ENCODE measurements at regions not wholly inside any gene's neighbourhood (a gene's known extent, or its start where the extent isn't known, plus 50 kb on each side); places are given as distances from the start of the nearest gene placed in this dataset.

GRCh38 chr12:84058136-84058535 is 854.5 kb downstream of the SLC6A15 start:
- H3K27me3 Mint-ChIP-seq (ENCODE audit: unreplicated experiment): no peaks in the 10 kb centered on the region
- no peak overlapping the region for H3K4me3 Mint-ChIP-seq (ENCODE audit: low read depth, unreplicated experiment)
- no peaks in the 10 kb centered on the region for H3K36me3 Mint-ChIP-seq (ENCODE audit: insufficient read depth, unreplicated experiment)
- DNase-seq: no peak
- no TSS peak for BruUV-seq (replicated peaks)
- no peak for TF ChIP-seq CTCF (IDR thresholded peaks at IDR 0.05; ENCODE audit: unreplicated experiment)
- H3K4me1 Mint-ChIP-seq (ENCODE audit: low read depth, unreplicated experiment): no peaks in the 10 kb centered on the region
- intact Hi-C loops (cut with micrococcal nuclease; ENCODE audit: unreplicated experiment): no loop called here
- no peak overlapping the region for H3K27ac Mint-ChIP-seq (ENCODE audit: unreplicated experiment)
- peaks cover 8% of the 10 kb centered on the region for H3K9me3 Mint-ChIP-seq (ENCODE audit: low read depth, unreplicated experiment)
- CTCF ChIA-PET: no interaction called here

GRCh38 chr12:84054811-84055210 is 857.8 kb downstream of the SLC6A15 start:
- H3K9me3 Mint-ChIP-seq (ENCODE audit: low read depth, unreplicated experiment): peaks cover 10% of the 10 kb centered on the region
- BruUV-seq (replicated peaks): no TSS peak
- intact Hi-C loops (cut with micrococcal nuclease; ENCODE audit: unreplicated experiment): no loop called here
- no peak overlapping the region for H3K4me3 Mint-ChIP-seq (ENCODE audit: low read depth, unreplicated experiment)
- DNase-seq: no peak
- CTCF ChIA-PET: no interaction called here
- H3K27me3 Mint-ChIP-seq (ENCODE audit: unreplicated experiment): no peaks in the 10 kb centered on the region
- H3K36me3 Mint-ChIP-seq (ENCODE audit: insufficient read depth, unreplicated experiment): no peaks in the 10 kb centered on the region
- no peak overlapping the region for H3K27ac Mint-ChIP-seq (ENCODE audit: unreplicated experiment)
- no peaks in the 10 kb centered on the region for H3K4me1 Mint-ChIP-seq (ENCODE audit: low read depth, unreplicated experiment)
- no peak for TF ChIP-seq CTCF (IDR thresholded peaks at IDR 0.05; ENCODE audit: unreplicated experiment)

- TF ChIP-seq CTCF (IDR thresholded peaks at IDR 0.05; ENCODE audit: unreplicated experiment): no peak
- intact Hi-C loops (cut with micrococcal nuclease; ENCODE audit: unreplicated experiment): no loop called here
- H3K27me3 Mint-ChIP-seq (ENCODE audit: unreplicated experiment): no peaks in the 10 kb centered on the region
- peaks cover 1% of the 10 kb centered on the region for H3K9me3 Mint-ChIP-seq (ENCODE audit: low read depth, unreplicated experiment)
- no TSS peak for BruUV-seq (replicated peaks)
- no peak for DNase-seq
- H3K27ac Mint-ChIP-seq (ENCODE audit: unreplicated experiment): no peak overlapping the region
- CTCF ChIA-PET: no interaction called here
- no peak overlapping the region for H3K4me3 Mint-ChIP-seq (ENCODE audit: low read depth, unreplicated experiment)
- no peaks in the 10 kb centered on the region for H3K4me1 Mint-ChIP-seq (ENCODE audit: low read depth, unreplicated experiment)
- H3K36me3 Mint-ChIP-seq (ENCODE audit: insufficient read depth, unreplicated experiment): no peaks in the 10 kb centered on the region
These were observed 864.7 kb downstream of the SLC6A15 start for GRCh38 chr12:84047881-84048280.

GRCh38 chr12:84046859-84047258 is 865.7 kb downstream of the SLC6A15 start:
- no peaks in the 10 kb centered on the region for H3K27me3 Mint-ChIP-seq (ENCODE audit: unreplicated experiment)
- intact Hi-C loops (cut with micrococcal nuclease; ENCODE audit: unreplicated experiment): no loop called here
- H3K27ac Mint-ChIP-seq (ENCODE audit: unreplicated experiment): no peak overlapping the region
- TF ChIP-seq CTCF (IDR thresholded peaks at IDR 0.05; ENCODE audit: unreplicated experiment): no peak
- no peaks in the 10 kb centered on the region for H3K9me3 Mint-ChIP-seq (ENCODE audit: low read depth, unreplicated experiment)
- DNase-seq: no peak
- H3K4me1 Mint-ChIP-seq (ENCODE audit: low read depth, unreplicated experiment): no peaks in the 10 kb centered on the region
- H3K4me3 Mint-ChIP-seq (ENCODE audit: low read depth, unreplicated experiment): no peak overlapping the region
- BruUV-seq (replicated peaks): no TSS peak
- H3K36me3 Mint-ChIP-seq (ENCODE audit: insufficient read depth, unreplicated experiment): no peaks in the 10 kb centered on the region
- CTCF ChIA-PET: no interaction called here

- H3K4me3 Mint-ChIP-seq (ENCODE audit: low read depth, unreplicated experiment): no peak overlapping the region
- intact Hi-C loops (cut with micrococcal nuclease; ENCODE audit: unreplicated experiment): no loop called here
- H3K27me3 Mint-ChIP-seq (ENCODE audit: unreplicated experiment): no peaks in the 10 kb centered on the region
- no peak for TF ChIP-seq CTCF (IDR thresholded peaks at IDR 0.05; ENCODE audit: unreplicated experiment)
- H3K4me1 Mint-ChIP-seq (ENCODE audit: low read depth, unreplicated experiment): no peaks in the 10 kb centered on the region
- no peak overlapping the region for H3K27ac Mint-ChIP-seq (ENCODE audit: unreplicated experiment)
- no peaks in the 10 kb centered on the region for H3K9me3 Mint-ChIP-seq (ENCODE audit: low read depth, unreplicated experiment)
- BruUV-seq (replicated peaks): no TSS peak
- CTCF ChIA-PET: no interaction called here
- DNase-seq: peak; percentile 15
- H3K36me3 Mint-ChIP-seq (ENCODE audit: insufficient read depth, unreplicated experiment): no peaks in the 10 kb centered on the region
These were observed 869.2 kb downstream of the SLC6A15 start for GRCh38 chr12:84043355-84043754.
